ACHN (cell line): ENCODE measurements at regions not wholly inside any gene's neighbourhood (a gene's known extent, or its start where the extent isn't known, plus 50 kb on each side); places are given as distances from the start of the nearest gene placed in this dataset.

ENCODE experiments used
- DNase-seq: peaks from one replicate; pipeline ENCODE4 v3.0.0-alpha.2; 2015
- in situ Hi-C: cut with HindIII; loops from 2 replicates; pipeline ENCODE4 v1.10.0; 2017; ENCODE audit warnings: low sequenced_read_pairs, low pct_ligation_motif_present, low pct_unique_long_range_greater_than_20kb

- in situ Hi-C loops, result no loop called here
- no peak for DNase-seq
These were observed 97.9 kb upstream of the DAAM1 start for GRCh38 chr14:59090572-59090971.

- in situ Hi-C loops, result no loop called here
- no peak for DNase-seq
These were observed 97.1 kb upstream of the DAAM1 start for GRCh38 chr14:59091404-59091803.

GRCh38 chr14:59091976-59092375, 96.5 kb upstream of the DAAM1 start:
- in situ Hi-C loops, result no loop called here
- no peak for DNase-seq

GRCh38 chr14:59093902-59094301, 94.6 kb upstream of the DAAM1 start:
- in situ Hi-C loops, result no loop called here
- DNase-seq, result no peak

- no peak for DNase-seq
- in situ Hi-C loops, result no loop called here
These were observed 92.2 kb upstream of the DAAM1 start for GRCh38 chr14:59096303-59096702.

GRCh38 chr14:59097681-59098080, 90.8 kb upstream of the DAAM1 start:
- in situ Hi-C loops, result no loop called here
- DNase-seq, result no peak

GRCh38 chr14:59098377-59098776, 90.1 kb upstream of the DAAM1 start:
- in situ Hi-C loops, result no loop called here
- no peak for DNase-seq

GRCh38 chr14:59100205-59100604, 88.3 kb upstream of the DAAM1 start:
- DNase-seq, result no peak
- in situ Hi-C loops, result no loop called here

- DNase-seq, result no peak
- in situ Hi-C loops, result no loop called here
These were observed 87.0 kb upstream of the DAAM1 start for GRCh38 chr14:59101476-59101875.

GRCh38 chr14:59103396-59103795, 85.1 kb upstream of the DAAM1 start:
- in situ Hi-C loops, result no loop called here
- DNase-seq, result no peak

- DNase-seq, result no peak
- in situ Hi-C loops, result no loop called here
These were observed 80.6 kb upstream of the DAAM1 start for GRCh38 chr14:59107819-59108218.

- in situ Hi-C loops, result no loop called here
- no peak for DNase-seq
These were observed 71.5 kb upstream of the DAAM1 start for GRCh38 chr14:59116984-59117415.

GRCh38 chr14:59117754-59118528, 70.5 kb upstream of the DAAM1 start:
- DNase-seq, result no peak
- in situ Hi-C loops, result no loop called here

- in situ Hi-C loops, result no loop called here
These were observed 67.5 kb upstream of the DAAM1 start for GRCh38 chr14:59120921-59121320.

GRCh38 chr14:59123531-59123930, 64.9 kb upstream of the DAAM1 start:
- in situ Hi-C loops, result no loop called here
- no peak for DNase-seq

More at GRCh38 chr14:59120921-59121320, 67.5 kb upstream of the DAAM1 start:
- no peak for DNase-seq

- peak; percentile 4 for DNase-seq
- in situ Hi-C loops, result no loop called here
These were observed 64.5 kb upstream of the DAAM1 start for GRCh38 chr14:59123975-59124374.

- in situ Hi-C loops, result loop anchor here (25.0 kb wide), 1 partner anchor 312 kb away; no protein-coding TSS in a partner anchor
These were observed 63.3 kb upstream of the DAAM1 start for GRCh38 chr14:59125156-59125555.

GRCh38 chr14:59126714-59127436, 61.6 kb upstream of the DAAM1 start:
- in situ Hi-C loops, result loop anchor here (25.0 kb wide), 1 partner anchor 310 kb away; no protein-coding TSS in a partner anchor
- DNase-seq, result peak; percentile 57

More at GRCh38 chr14:59125156-59125555, 63.3 kb upstream of the DAAM1 start:
- no peak for DNase-seq

GRCh38 chr14:59127437-59127732, 61.1 kb upstream of the DAAM1 start:
- in situ Hi-C loops, result loop anchor here (25.0 kb wide), 1 partner anchor 310 kb away; no protein-coding TSS in a partner anchor
- no peak for DNase-seq

GRCh38 chr14:59130462-59130861, 58.0 kb upstream of the DAAM1 start:
- DNase-seq, result no peak
- in situ Hi-C loops, result loop anchor here (25.0 kb wide), 1 partner anchor 307 kb away; no protein-coding TSS in a partner anchor
